ENCODE measurements at regions not wholly inside any gene's neighbourhood (a gene's known extent, or its start where the extent isn't known, plus 50 kb on each side); places are given as distances from the start of the nearest gene placed in this dataset.

GRCh38 chr4:1572521-1572920 lies 111.6 kb downstream of the FAM53A start:
- DNase-seq = no peak

- no peak for DNase-seq
These were observed 112.1 kb downstream of the FAM53A start for GRCh38 chr4:1572010-1572385.

- no peak for DNase-seq
These were observed 112.7 kb downstream of the FAM53A start for GRCh38 chr4:1571165-1572009.

GRCh38 chr4:1570291-1571164 lies 113.6 kb downstream of the FAM53A start:
- no peak for DNase-seq

GRCh38 chr4:1569461-1570151 lies 114.5 kb downstream of the FAM53A start:
- no peak for DNase-seq

GRCh38 chr4:1568855-1569460 lies 115.2 kb downstream of the FAM53A start:
- no peak for DNase-seq

- DNase-seq = no peak
These were observed 116.1 kb downstream of the FAM53A start for GRCh38 chr4:1567808-1568581.

- DNase-seq = no peak
These were observed 116.7 kb downstream of the FAM53A start for GRCh38 chr4:1567519-1567807.

GRCh38 chr4:1566838-1567518 lies 117.1 kb downstream of the FAM53A start:
- DNase-seq = no peak

- DNase-seq = peak; percentile 12
These were observed 117.7 kb downstream of the FAM53A start for GRCh38 chr4:1566301-1566837.

- no peak for DNase-seq
These were observed 118.4 kb downstream of the FAM53A start for GRCh38 chr4:1565598-1566295.

- no peak for DNase-seq
These were observed 119.4 kb downstream of the FAM53A start for GRCh38 chr4:1564535-1565375.

GRCh38 chr4:1563768-1564485 lies 120.2 kb downstream of the FAM53A start:
- no peak for DNase-seq

- no peak for DNase-seq
These were observed 120.9 kb downstream of the FAM53A start for GRCh38 chr4:1563241-1563640.

GRCh38 chr4:1562771-1563170 lies 121.3 kb downstream of the FAM53A start:
- DNase-seq = no peak

GRCh38 chr4:1562371-1562770 lies 121.7 kb downstream of the FAM53A start:
- DNase-seq = no peak

GRCh38 chr4:1561286-1561990 lies 122.7 kb downstream of the FAM53A start:
- DNase-seq = no peak

GRCh38 chr4:1559896-1560650 lies 124.0 kb downstream of the FAM53A start:
- DNase-seq = no peak
